ENCODE measurements at regions not wholly inside any gene's neighbourhood (a gene's known extent, or its start where the extent isn't known, plus 50 kb on each side); places are given as distances from the start of the nearest gene placed in this dataset.

GRCh38 chr19:20315543-20315942 lies 148.5 kb downstream of the ZNF486 start (continued):
- TF ChIP-seq ZNF223 (tag by site-specific recombination; IDR thresholded peaks at IDR 0.05) (no peak), ZNF155 (tag by site-specific recombination; IDR thresholded peaks at IDR 0.05) (no peak), SCRT2 (tag by site-specific recombination; IDR thresholded peaks at IDR 0.05) (no peak), ZNF433 (tag by site-specific recombination; IDR thresholded peaks at IDR 0.05; ENCODE audit: low read depth) (no peak), INSM2 (tag by site-specific recombination; IDR thresholded peaks at IDR 0.05) (no peak), ZNF560 (tag by site-specific recombination; IDR thresholded peaks at IDR 0.05; ENCODE audit: borderline replicate concordance) (no peak), ZFP37 (tag by site-specific recombination; IDR thresholded peaks at IDR 0.05) (no peak)
- TF ChIP-seq, protein P1, sequence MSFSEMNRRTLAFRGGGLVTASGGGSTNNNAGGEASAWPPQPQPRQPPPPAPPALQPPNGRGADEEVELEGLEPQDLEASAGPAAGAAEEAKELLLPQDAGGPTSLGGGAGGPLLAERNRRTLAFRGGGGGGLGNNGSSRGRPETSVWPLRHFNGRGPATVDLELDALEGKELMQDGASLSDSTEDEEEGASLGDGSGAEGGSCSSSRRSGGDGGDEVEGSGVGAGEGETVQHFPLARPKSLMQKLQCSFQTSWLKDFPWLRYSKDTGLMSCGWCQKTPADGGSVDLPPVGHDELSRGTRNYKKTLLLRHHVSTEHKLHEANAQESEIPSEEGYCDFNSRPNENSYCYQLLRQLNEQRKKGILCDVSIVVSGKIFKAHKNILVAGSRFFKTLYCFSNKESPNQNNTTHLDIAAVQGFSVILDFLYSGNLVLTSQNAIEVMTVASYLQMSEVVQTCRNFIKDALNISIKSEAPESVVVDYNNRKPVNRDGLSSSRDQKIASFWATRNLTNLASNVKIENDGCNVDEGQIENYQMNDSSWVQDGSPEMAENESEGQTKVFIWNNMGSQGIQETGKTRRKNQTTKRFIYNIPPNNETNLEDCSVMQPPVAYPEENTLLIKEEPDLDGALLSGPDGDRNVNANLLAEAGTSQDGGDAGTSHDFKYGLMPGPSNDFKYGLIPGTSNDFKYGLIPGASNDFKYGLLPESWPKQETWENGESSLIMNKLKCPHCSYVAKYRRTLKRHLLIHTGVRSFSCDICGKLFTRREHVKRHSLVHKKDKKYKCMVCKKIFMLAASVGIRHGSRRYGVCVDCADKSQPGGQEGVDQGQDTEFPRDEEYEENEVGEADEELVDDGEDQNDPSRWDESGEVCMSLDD (tag by site-specific recombination; IDR thresholded peaks at IDR 0.05): no peak
- TF ChIP-seq, protein P2, sequence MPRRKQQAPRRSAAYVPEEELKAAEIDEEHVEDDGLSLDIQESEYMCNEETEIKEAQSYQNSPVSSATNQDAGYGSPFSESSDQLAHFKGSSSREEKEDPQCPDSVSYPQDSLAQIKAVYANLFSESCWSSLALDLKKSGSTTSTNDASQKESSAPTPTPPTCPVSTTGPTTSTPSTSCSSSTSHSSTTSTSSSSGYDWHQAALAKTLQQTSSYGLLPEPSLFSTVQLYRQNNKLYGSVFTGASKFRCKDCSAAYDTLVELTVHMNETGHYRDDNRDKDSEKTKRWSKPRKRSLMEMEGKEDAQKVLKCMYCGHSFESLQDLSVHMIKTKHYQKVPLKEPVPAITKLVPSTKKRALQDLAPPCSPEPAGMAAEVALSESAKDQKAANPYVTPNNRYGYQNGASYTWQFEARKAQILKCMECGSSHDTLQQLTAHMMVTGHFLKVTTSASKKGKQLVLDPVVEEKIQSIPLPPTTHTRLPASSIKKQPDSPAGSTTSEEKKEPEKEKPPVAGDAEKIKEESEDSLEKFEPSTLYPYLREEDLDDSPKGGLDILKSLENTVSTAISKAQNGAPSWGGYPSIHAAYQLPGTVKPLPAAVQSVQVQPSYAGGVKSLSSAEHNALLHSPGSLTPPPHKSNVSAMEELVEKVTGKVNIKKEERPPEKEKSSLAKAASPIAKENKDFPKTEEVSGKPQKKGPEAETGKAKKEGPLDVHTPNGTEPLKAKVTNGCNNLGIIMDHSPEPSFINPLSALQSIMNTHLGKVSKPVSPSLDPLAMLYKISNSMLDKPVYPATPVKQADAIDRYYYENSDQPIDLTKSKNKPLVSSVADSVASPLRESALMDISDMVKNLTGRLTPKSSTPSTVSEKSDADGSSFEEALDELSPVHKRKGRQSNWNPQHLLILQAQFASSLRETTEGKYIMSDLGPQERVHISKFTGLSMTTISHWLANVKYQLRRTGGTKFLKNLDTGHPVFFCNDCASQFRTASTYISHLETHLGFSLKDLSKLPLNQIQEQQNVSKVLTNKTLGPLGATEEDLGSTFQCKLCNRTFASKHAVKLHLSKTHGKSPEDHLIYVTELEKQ (tag by site-specific recombination; IDR thresholded peaks at IDR 0.05; ENCODE audit: borderline replicate concordance): no peak

DNA sequence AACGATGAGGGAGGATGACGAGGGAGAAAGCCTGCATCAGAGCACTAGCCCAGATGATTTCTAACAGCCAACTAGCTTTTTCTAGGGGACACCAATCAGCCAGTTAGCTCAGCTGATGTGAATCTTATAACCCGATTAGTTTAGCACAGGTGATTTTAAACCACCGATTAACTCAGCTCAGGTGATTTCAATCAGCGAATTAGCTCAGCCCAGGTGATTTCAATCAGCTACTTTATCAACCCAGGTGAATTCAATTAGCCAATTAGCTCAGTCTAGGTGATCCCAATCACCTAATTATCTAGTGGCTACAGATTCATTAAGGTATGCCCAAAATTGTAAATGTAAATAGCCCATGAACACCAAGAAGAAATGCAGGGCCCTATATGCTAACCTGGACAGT lies 146.9 kb downstream of the ZNF486 start:
- Histone ChIP-seq H3K27ac (ENCODE audit: extremely low read depth, low read depth, low read length) (no peak overlapping the region), H3K4me1 (ENCODE audit: control insufficient read depth, insufficient read depth, low read length) (no peaks in the 10 kb centered on the region), H3K4me3 (ENCODE audit: low read depth, low read length) (no peak overlapping the region), H3K9me3 (ENCODE audit: control insufficient read depth, insufficient read depth, low read depth, low read length) (no peaks in the 10 kb centered on the region), H3K36me3 (ENCODE audit: control insufficient read depth in 2 of 2, insufficient read depth in 1 of 2, low read length in 2 of 2) (no peaks in the 10 kb centered on the region)
- TF ChIP-seq, protein P3, sequence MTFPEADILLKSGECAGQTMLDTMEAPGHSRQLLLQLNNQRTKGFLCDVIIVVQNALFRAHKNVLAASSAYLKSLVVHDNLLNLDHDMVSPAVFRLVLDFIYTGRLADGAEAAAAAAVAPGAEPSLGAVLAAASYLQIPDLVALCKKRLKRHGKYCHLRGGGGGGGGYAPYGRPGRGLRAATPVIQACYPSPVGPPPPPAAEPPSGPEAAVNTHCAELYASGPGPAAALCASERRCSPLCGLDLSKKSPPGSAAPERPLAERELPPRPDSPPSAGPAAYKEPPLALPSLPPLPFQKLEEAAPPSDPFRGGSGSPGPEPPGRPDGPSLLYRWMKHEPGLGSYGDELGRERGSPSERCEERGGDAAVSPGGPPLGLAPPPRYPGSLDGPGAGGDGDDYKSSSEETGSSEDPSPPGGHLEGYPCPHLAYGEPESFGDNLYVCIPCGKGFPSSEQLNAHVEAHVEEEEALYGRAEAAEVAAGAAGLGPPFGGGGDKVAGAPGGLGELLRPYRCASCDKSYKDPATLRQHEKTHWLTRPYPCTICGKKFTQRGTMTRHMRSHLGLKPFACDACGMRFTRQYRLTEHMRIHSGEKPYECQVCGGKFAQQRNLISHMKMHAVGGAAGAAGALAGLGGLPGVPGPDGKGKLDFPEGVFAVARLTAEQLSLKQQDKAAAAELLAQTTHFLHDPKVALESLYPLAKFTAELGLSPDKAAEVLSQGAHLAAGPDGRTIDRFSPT (tag by site-specific recombination; IDR thresholded peaks at IDR 0.05): no peak
- no peak for TF ChIP-seq ZNF701 (tag by site-specific recombination; IDR thresholded peaks at IDR 0.05)
- TF ChIP-seq ZNF292 (tag by site-specific recombination; IDR thresholded peaks at IDR 0.05; ENCODE audit: borderline replicate concordance, low read depth): no peak
- TF ChIP-seq ZNF211 (tag by site-specific recombination; IDR thresholded peaks at IDR 0.05; ENCODE audit: low read depth): no peak
- TF ChIP-seq GLIS2 (tag by site-specific recombination; IDR thresholded peaks at IDR 0.05): no peak
- ChIA-PET POLR2A (no interaction called here), CTCF (interaction anchor here (0.7 kb wide), 1 partner anchor 1291 kb away, joined by 4 read pairs; no protein-coding TSS in a partner anchor)

Measured in HEK293 (cell line).